ENCODE measurements at regions not wholly inside any gene's neighbourhood (a gene's known extent, or its start where the extent isn't known, plus 50 kb on each side); places are given as distances from the start of the nearest gene placed in this dataset.

GRCh38 chr20:61133611-61134010 is 118.5 kb upstream of the CDH4 start:
- no TSS peak for BruUV-seq (replicated peaks)
- Histone ChIP-seq H3K14ac (replicated peaks; ENCODE audit: low read depth, low read length) (no peak overlapping the region), H3K27ac (ENCODE audit: insufficient read depth, low read length) (no peak overlapping the region), H3K9me1 (ENCODE audit: insufficient read depth, low read length) (no peaks in the 10 kb centered on the region), H3K9ac (ENCODE audit: low read depth, low read length) (no peak overlapping the region), H2AK9ac (replicated peaks; ENCODE audit: low read depth, low read length, poor library complexity) (no peak overlapping the region), H4K20me1 (ENCODE audit: insufficient read depth, low read length) (no peaks in the 10 kb centered on the region), H4K5ac (ENCODE audit: low read depth, low read length) (no peak overlapping the region), H3K4me3 (ENCODE audit: insufficient read depth, low read depth, low read length) (no peak overlapping the region), H2BK120ac (ENCODE audit: low read depth, low read length) (no peak overlapping the region), H3K4me2 (ENCODE audit: low read depth, low read length) (no peak overlapping the region), H3K18ac (ENCODE audit: low read depth, low read length) (no peak overlapping the region), H3K79me1 (ENCODE audit: low read depth in 1 of 2, low read length in 2 of 2) (no peaks in the 10 kb centered on the region), H2BK20ac (ENCODE audit: low read depth, low read length) (no peak overlapping the region), H2AFZ (replicated peaks; ENCODE audit: low read length, poor library complexity) (no peak overlapping the region), H3K4ac (ENCODE audit: low read depth, low read length) (no peak overlapping the region), H2BK15ac (ENCODE audit: low read depth, low read length) (no peak overlapping the region), H4K8ac (ENCODE audit: low read depth in 2 of 2, low read length in 2 of 2) (no peak overlapping the region), H3K27me3 (ENCODE audit: control insufficient read depth, insufficient read depth, low read length) (peaks cover 20% of the 10 kb centered on the region), H3K4me1 (ENCODE audit: control insufficient read depth, insufficient read depth, low read length) (no peaks in the 10 kb centered on the region), H3K36me3 (ENCODE audit: control insufficient read depth, insufficient read depth, low read length) (no peaks in the 10 kb centered on the region), H4K91ac (ENCODE audit: insufficient read depth, low read depth, low read length) (no peak overlapping the region), H2BK5ac (ENCODE audit: low read depth, low read length, poor library complexity, severe bottlenecking) (no peak overlapping the region), H3K9me3 (ENCODE audit: control insufficient read depth, insufficient read depth, low read length) (no peaks in the 10 kb centered on the region), H3K23ac (ENCODE audit: low read depth, low read length) (no peak overlapping the region), H2AK5ac (ENCODE audit: low read depth, low read length) (no peak overlapping the region), H3K56ac (ENCODE audit: extremely low read depth, insufficient read depth, low read length) (no peak overlapping the region)
- no CpG with 5 or more reads among the region's 6 CpGs for WGBS, 2 experiments (ENCODE audit: extremely low coverage in 2 of 2, insufficient read length in 1 of 2)
- dilution Hi-C loops (cut with HindIII; ENCODE audit: low sequenced_read_pairs, unreplicated experiment) (no loop called here), intact Hi-C loops (cut with micrococcal nuclease) (no loop called here), in situ Hi-C loops (cut with MboI; ENCODE audit: low sequenced_read_pairs) (no loop called here)
- CTCF ChIA-PET: no interaction called here
- TF ChIP-seq CHD1 (IDR thresholded peaks at IDR 0.05; ENCODE audit: low read depth, low read length) (no peak), MAZ (IDR thresholded peaks at IDR 0.05; ENCODE audit: borderline replicate concordance, low read depth, low read length) (no peak), CEBPB (IDR thresholded peaks at IDR 0.05; ENCODE audit: low read depth, low read length) (no peak), MAFK (IDR thresholded peaks at IDR 0.05; ENCODE audit: low read depth, low read length) (no peak), RCOR1 (IDR thresholded peaks at IDR 0.05; ENCODE audit: insufficient replicate concordance, low read length) (no peak), MXI1 (IDR thresholded peaks at IDR 0.05; ENCODE audit: borderline replicate concordance, low read depth, low read length) (no peak), FOS (IDR thresholded peaks at IDR 0.05; ENCODE audit: low read depth, low read length) (no peak), RFX5 (IDR thresholded peaks at IDR 0.05; ENCODE audit: low read depth, low read length) (no peak), RAD21 (IDR thresholded peaks at IDR 0.05; ENCODE audit: low read length) (no peak), NFE2L2 (IDR thresholded peaks at IDR 0.05; ENCODE audit: low read depth, low read length) (no peak), POLR2A (IDR thresholded peaks at IDR 0.05; ENCODE audit: low read depth, low read length) (no peak), BHLHE40 (IDR thresholded peaks at IDR 0.05; ENCODE audit: low read depth, low read length) (no peak), SMC3 (IDR thresholded peaks at IDR 0.05; ENCODE audit: low read depth, low read length) (no peak)
- TF ChIP-seq, protein P1, sequence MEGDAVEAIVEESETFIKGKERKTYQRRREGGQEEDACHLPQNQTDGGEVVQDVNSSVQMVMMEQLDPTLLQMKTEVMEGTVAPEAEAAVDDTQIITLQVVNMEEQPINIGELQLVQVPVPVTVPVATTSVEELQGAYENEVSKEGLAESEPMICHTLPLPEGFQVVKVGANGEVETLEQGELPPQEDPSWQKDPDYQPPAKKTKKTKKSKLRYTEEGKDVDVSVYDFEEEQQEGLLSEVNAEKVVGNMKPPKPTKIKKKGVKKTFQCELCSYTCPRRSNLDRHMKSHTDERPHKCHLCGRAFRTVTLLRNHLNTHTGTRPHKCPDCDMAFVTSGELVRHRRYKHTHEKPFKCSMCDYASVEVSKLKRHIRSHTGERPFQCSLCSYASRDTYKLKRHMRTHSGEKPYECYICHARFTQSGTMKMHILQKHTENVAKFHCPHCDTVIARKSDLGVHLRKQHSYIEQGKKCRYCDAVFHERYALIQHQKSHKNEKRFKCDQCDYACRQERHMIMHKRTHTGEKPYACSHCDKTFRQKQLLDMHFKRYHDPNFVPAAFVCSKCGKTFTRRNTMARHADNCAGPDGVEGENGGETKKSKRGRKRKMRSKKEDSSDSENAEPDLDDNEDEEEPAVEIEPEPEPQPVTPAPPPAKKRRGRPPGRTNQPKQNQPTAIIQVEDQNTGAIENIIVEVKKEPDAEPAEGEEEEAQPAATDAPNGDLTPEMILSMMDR (conservative IDR thresholded peaks at IDR 0.05; ENCODE audit: low read depth, low read length): no peak
- TF ChIP-seq, protein P2, sequence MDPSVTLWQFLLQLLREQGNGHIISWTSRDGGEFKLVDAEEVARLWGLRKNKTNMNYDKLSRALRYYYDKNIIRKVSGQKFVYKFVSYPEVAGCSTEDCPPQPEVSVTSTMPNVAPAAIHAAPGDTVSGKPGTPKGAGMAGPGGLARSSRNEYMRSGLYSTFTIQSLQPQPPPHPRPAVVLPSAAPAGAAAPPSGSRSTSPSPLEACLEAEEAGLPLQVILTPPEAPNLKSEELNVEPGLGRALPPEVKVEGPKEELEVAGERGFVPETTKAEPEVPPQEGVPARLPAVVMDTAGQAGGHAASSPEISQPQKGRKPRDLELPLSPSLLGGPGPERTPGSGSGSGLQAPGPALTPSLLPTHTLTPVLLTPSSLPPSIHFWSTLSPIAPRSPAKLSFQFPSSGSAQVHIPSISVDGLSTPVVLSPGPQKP (IDR thresholded peaks at IDR 0.05; ENCODE audit: borderline replicate concordance, low read depth, low read length): no peak
- TF ChIP-seq, protein P3, sequence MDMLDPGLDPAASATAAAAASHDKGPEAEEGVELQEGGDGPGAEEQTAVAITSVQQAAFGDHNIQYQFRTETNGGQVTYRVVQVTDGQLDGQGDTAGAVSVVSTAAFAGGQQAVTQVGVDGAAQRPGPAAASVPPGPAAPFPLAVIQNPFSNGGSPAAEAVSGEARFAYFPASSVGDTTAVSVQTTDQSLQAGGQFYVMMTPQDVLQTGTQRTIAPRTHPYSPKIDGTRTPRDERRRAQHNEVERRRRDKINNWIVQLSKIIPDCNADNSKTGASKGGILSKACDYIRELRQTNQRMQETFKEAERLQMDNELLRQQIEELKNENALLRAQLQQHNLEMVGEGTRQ (IDR thresholded peaks at IDR 0.05; ENCODE audit: low read depth, low read length): no peak
- ATAC-seq (ENCODE audit: low read depth): no peak
- no peak for DNase-seq
- POLR2A ChIA-PET (ENCODE audit: unreplicated experiment): no interaction called here
